ENCODE measurements at regions not wholly inside any gene's neighbourhood (a gene's known extent, or its start where the extent isn't known, plus 50 kb on each side); places are given as distances from the start of the nearest gene placed in this dataset.

DNA sequence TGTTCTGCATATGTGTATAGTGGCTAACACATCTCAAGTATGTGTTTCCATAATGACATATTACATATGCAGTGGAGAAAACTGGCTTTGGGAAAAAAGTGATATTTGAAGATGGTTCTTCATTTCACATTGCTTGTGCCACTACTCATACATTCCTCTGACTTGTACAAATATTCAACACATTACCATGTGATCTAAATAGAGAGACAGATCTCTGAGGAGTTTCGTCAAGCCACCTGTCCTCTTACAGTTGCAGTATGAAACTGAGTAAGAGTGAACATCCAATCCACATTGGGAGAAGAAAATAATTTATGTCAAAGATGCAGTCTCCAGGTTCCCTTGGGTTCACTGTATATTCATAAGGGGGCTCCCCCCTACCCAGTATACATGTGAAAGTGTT, 123.9 kb downstream of the KDR start:
- TF ChIP-seq, protein P1, sequence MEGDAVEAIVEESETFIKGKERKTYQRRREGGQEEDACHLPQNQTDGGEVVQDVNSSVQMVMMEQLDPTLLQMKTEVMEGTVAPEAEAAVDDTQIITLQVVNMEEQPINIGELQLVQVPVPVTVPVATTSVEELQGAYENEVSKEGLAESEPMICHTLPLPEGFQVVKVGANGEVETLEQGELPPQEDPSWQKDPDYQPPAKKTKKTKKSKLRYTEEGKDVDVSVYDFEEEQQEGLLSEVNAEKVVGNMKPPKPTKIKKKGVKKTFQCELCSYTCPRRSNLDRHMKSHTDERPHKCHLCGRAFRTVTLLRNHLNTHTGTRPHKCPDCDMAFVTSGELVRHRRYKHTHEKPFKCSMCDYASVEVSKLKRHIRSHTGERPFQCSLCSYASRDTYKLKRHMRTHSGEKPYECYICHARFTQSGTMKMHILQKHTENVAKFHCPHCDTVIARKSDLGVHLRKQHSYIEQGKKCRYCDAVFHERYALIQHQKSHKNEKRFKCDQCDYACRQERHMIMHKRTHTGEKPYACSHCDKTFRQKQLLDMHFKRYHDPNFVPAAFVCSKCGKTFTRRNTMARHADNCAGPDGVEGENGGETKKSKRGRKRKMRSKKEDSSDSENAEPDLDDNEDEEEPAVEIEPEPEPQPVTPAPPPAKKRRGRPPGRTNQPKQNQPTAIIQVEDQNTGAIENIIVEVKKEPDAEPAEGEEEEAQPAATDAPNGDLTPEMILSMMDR (tag by site-specific recombination; IDR thresholded peaks at IDR 0.05) = no peak
- no peak for TF ChIP-seq ZNF792 (tag by site-specific recombination; IDR thresholded peaks at IDR 0.05)

All from HEK293 (cell line).